Spleen (tissue), 11 donors: ENCODE measurements at regions not wholly inside any gene's neighbourhood (a gene's known extent, or its start where the extent isn't known, plus 50 kb on each side); places are given as distances from the start of the nearest gene placed in this dataset.
A peak's percentile ranks its signal among the peaks of the same experiment; 100 is the strongest.

Source experiments
- DNase-seq: peaks from one replicate; pipeline ENCODE4 v3.0.0-alpha.2; 2020
- H3K27ac ChIP-seq, 8 donors: fragments of 200-600 bp; sonication (generic) in 7 of 8; 1 replicate in 4 of 8; 2 replicates in 4 of 8; pipeline versions ENCODE4 v1.5.0 to v1.8.0; 2016 to 2021; ENCODE audit warnings: inconsistent platforms in 4 of 8, mild to moderate bottlenecking in 4 of 8, moderate library complexity in 1 of 8
- H3K27me3 ChIP-seq, 7 donors: fragments of 200-600 bp; sonication (generic) in 6 of 7; replicated peaks in 1 of 7; 1 replicate in 4 of 7; 2 replicates in 3 of 7; pipeline versions ENCODE4 v1.5.0 to v1.8.0; 2016 to 2021; ENCODE audit warnings: inconsistent platforms in 3 of 7, mild to moderate bottlenecking in 1 of 7
- H3K36me3 ChIP-seq, 6 donors: fragments of 200-600 bp; sonication (generic) in 5 of 6; 1 replicate in 4 of 6; 2 replicates in 2 of 6; pipeline versions ENCODE4 v1.5.0 to v1.8.0; 2016 to 2021; ENCODE audit warnings: inconsistent platforms in 2 of 6
- H3K4me1 ChIP-seq, 6 donors: fragments of 200-600 bp; sonication (generic) in 5 of 6; 1 replicate in 3 of 6; 2 replicates in 3 of 6; pipeline versions ENCODE4 v1.5.0 to v1.8.0; 2016 to 2021; ENCODE audit warnings: inconsistent platforms in 3 of 6
- H3K4me3 ChIP-seq, 8 donors: fragments of 200-600 bp; sonication (generic) in 7 of 8; 1 replicate in 4 of 8; 2 replicates in 4 of 8; pipeline versions ENCODE4 v1.5.0 to v1.8.0; 2016 to 2021; ENCODE audit warnings: inconsistent platforms in 4 of 8, mild to moderate bottlenecking in 4 of 8, moderate library complexity in 2 of 8
- H3K9me3 ChIP-seq, 8 donors: fragments of 200-600 bp; sonication (generic) in 7 of 8; 1 replicate in 4 of 8; 2 replicates in 4 of 8; pipeline versions ENCODE4 v1.5.0 to v1.8.0; 2016 to 2021; ENCODE audit warnings: inconsistent platforms in 4 of 8
- POLR2A ChIP-seq, 3 donors: fragments of 450-650 bp; IDR thresholded peaks; one replicate each; pipeline ENCODE4 v1.5.1; 2017; ENCODE audit warnings: antibody characterized with exemption in 3 of 3, mild to moderate bottlenecking in 1 of 3
- POLR2AphosphoS5 ChIP-seq, 3 donors: sonication (generic); formaldehyde crosslinking; IDR thresholded peaks; one replicate each; pipeline ENCODE4 v1.5.1; 2017; ENCODE audit warnings: antibody characterized with exemption in 3 of 3
- WGBS, 5 donors: extraction: QIAGEN DNeasy Blood & Tissue Kit in 3 of 5; methylation state at CpG; one replicate each; pipeline versions ENCODE4 v1.1.5 to v1.1.7; 2013 to 2018; 5-methylcytosine and 5-hydroxymethylcytosine counted together
- intact Hi-C: fragments of 100-400 bp; cut with DNase I; formaldehyde crosslinking; loops from one replicate; pipeline ENCODE4 v1.15.0; 2023; ENCODE audit warnings: low total_unique reads
- TF ChIP-seq, protein P1 (sequence below), 11 experiments: fragments of 200-600 bp in 7 of 11; fragments of 450-650 bp in 4 of 11; sonication (generic) in 4 of 11; IDR thresholded peaks in 8 of 11; conservative IDR thresholded peaks in 3 of 11; 1 replicate in 7 of 11; 2 replicates in 4 of 11; pipeline versions ENCODE4 v1.4.0 to v1.8.0; 2016 to 2021; ENCODE audit warnings: antibody characterized with exemption in 11 of 11, inconsistent platforms in 4 of 11, mild to moderate bottlenecking in 1 of 11
- donor health status: healthy with polysubstance abuse.
- donor health status: DM: no; HTN: no; CAD: no; lungs with moderate emphysema.
- donor health status: DM: no; HTN: no; CAD: no.
- donor health status: Bipolar disorder and iron deficiency.
- donor health status: healthy.
- donor health status: DM: no; HTN: no; CAD: no.
- donor health status: DM: yes; HTN: yes; CAD: no.

DNA sequence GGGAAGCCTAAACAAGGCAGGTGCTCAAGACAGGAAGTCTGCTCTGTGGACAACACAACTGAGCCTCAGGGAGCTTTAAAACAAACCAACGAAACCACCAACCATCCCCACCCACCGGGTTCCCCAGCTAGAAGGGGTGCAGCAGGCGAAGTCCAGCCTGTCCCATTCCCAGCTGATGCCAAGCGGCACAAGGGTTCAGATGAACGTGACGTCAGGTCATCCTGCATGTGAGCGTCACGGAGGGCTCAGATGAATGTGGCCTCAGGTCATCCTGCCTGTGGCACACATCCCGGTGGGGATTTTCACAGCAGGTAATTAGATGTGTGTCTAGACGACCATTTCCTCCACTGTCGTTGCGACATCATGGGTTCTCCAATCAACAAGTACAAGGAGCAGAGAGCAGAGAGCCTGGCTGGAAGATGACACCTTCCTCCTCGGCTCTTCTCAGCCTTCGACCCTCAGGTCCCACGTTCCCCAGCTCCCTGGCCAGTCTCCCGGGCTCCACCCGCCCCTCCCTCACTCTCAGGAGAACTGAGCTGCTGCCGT lies 246.5 kb downstream of the FOXL1 start:
- Histone ChIP-seq H3K27ac (no peak overlapping the region), H3K36me3 (no peaks in the 10 kb centered on the region), H3K27me3 (peaks cover 0 to 87% (median 18%) of the 10 kb centered on the region in 7 donors), H3K4me1 (no peaks in the 10 kb centered on the region), H3K4me3 (no peak overlapping the region), H3K9me3 (no peaks in the 10 kb centered on the region)
- no peak for TF ChIP-seq POLR2AphosphoS5 (IDR thresholded peaks at IDR 0.05)
- no peak for TF ChIP-seq POLR2A (IDR thresholded peaks at IDR 0.05)
- TF ChIP-seq, protein P1, sequence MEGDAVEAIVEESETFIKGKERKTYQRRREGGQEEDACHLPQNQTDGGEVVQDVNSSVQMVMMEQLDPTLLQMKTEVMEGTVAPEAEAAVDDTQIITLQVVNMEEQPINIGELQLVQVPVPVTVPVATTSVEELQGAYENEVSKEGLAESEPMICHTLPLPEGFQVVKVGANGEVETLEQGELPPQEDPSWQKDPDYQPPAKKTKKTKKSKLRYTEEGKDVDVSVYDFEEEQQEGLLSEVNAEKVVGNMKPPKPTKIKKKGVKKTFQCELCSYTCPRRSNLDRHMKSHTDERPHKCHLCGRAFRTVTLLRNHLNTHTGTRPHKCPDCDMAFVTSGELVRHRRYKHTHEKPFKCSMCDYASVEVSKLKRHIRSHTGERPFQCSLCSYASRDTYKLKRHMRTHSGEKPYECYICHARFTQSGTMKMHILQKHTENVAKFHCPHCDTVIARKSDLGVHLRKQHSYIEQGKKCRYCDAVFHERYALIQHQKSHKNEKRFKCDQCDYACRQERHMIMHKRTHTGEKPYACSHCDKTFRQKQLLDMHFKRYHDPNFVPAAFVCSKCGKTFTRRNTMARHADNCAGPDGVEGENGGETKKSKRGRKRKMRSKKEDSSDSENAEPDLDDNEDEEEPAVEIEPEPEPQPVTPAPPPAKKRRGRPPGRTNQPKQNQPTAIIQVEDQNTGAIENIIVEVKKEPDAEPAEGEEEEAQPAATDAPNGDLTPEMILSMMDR (IDR thresholded peaks at IDR 0.05 in 8 of 11, conservative IDR thresholded peaks at IDR 0.05 in 3 of 11) = no peak
- WGBS, 5 donors = 49 to 65% (median 56%) methylated on average over 15 to 18 of the region's 18 CpGs
- DNase-seq = peak; percentile 47
- intact Hi-C loops = no loop called here

DNA sequence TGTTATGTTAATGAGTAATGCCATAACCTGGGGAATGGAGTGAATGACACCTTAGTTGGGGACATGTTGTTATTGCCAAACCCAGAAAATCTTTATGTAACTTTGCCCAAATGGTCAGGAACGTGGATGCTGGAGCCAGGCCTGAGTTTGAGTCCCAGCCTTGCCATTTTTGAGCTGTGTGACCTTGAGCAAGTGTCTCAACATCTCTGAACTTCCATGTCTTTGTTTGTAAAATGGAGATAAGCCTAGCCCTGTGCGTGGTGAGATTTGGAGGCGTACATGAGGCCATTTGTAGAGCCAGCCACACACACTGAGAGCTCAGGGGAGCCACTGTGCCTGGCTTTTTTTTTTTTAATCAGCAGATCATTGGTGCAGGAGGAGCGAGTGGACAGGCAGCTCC lies 247.3 kb downstream of the FOXL1 start:
- no peaks in the 10 kb centered on the region for H3K36me3 ChIP-seq
- no peaks in the 10 kb centered on the region for H3K4me1 ChIP-seq
- no peak overlapping the region for H3K27ac ChIP-seq
- intact Hi-C loops = no loop called here
- peak; percentile 9 for DNase-seq
- WGBS, 5 donors = 71 to 83% (median 76%) methylated on average over 4 of the region's 4 CpGs
- H3K27me3 ChIP-seq = peaks cover 0 to 87% (median 18%) of the 10 kb centered on the region in 7 donors
- TF ChIP-seq, protein P1 (IDR thresholded peaks at IDR 0.05 in 8 of 11, conservative IDR thresholded peaks at IDR 0.05 in 3 of 11) = no peak
- no peak for TF ChIP-seq POLR2AphosphoS5 (IDR thresholded peaks at IDR 0.05)
- TF ChIP-seq POLR2A (IDR thresholded peaks at IDR 0.05) = no peak
- no peaks in the 10 kb centered on the region for H3K9me3 ChIP-seq
- no peak overlapping the region for H3K4me3 ChIP-seq

DNA sequence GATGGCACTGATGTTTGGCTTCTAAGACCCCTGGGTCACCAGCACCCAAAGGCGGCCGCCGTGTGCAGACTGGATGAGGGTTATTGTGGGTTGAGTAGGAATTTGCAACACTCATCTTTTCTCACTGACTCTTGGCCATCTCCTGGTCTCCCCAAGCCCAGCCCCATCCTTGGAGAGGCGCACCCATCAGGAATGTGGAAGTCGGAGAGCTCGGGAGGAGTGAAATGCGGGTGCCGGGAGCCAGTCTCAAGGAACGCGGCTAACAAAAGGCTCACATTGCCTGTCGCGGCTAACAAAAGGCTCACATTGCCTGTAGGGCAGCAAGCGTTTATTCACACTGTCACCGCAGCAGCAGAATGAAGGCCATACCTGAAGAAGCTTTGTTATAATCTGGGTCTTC lies 248.6 kb downstream of the FOXL1 start:
- Histone ChIP-seq H3K4me1 (no peaks in the 10 kb centered on the region), H3K36me3 (no peaks in the 10 kb centered on the region), H3K9me3 (no peaks in the 10 kb centered on the region), H3K27ac (no peak overlapping the region), H3K4me3 (no peak overlapping the region), H3K27me3 (peaks cover 0 to 82% (median 18%) of the 10 kb centered on the region in 7 donors)
- peak; percentile 35 for DNase-seq
- 47 to 61% (median 56%) methylated on average over 14 of the region's 14 CpGs for WGBS, 5 donors
- TF ChIP-seq, protein P1 (IDR thresholded peaks at IDR 0.05 in 8 of 11, conservative IDR thresholded peaks at IDR 0.05 in 3 of 11) = no peak
- TF ChIP-seq POLR2A (IDR thresholded peaks at IDR 0.05) = no peak
- TF ChIP-seq POLR2AphosphoS5 (IDR thresholded peaks at IDR 0.05) = no peak
- intact Hi-C loops = no loop called here

DNA sequence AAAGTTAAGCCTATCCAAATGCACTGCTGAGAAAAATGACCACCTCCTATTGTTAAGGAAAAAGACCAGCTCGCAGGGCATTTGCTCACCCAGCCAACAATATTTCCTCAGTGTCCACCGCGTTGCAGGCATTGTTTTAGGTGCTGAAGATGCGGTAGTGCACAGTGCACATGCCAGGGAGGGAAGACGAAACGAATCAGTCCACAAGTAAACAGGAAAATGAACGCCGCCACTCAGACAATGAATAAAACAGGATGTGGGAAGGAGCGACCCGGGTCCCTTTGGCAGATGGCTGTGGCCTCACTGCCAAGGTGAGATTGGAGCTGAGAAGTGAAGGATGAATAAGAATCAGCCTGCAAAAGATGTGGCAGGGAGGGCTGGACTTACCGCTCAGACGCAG lies 249.2 kb downstream of the FOXL1 start:
- intact Hi-C loops = no loop called here
- Histone ChIP-seq H3K4me3 (no peak overlapping the region), H3K4me1 (no peaks in the 10 kb centered on the region), H3K36me3 (no peaks in the 10 kb centered on the region), H3K9me3 (no peaks in the 10 kb centered on the region), H3K27me3 (peaks cover 0 to 76% (median 18%) of the 10 kb centered on the region in 7 donors), H3K27ac (no peak overlapping the region)
- DNase-seq = no peak
- no peak for TF ChIP-seq POLR2AphosphoS5 (IDR thresholded peaks at IDR 0.05)
- no peak for TF ChIP-seq POLR2A (IDR thresholded peaks at IDR 0.05)
- TF ChIP-seq, protein P1 (IDR thresholded peaks at IDR 0.05 in 8 of 11, conservative IDR thresholded peaks at IDR 0.05 in 3 of 11) = no peak
- 17 to 28% (median 21%) methylated on average over 12 of the region's 12 CpGs for WGBS, 5 donors
